ENCODE measurements at regions not wholly inside any gene's neighbourhood (a gene's known extent, or its start where the extent isn't known, plus 50 kb on each side); places are given as distances from the start of the nearest gene placed in this dataset.

GRCh38 chr20:23279836-23280235, 70.8 kb upstream of the NXT1 start:
- Histone ChIP-seq H3K4me3 (ENCODE audit: low read depth, low read length) (no peak overlapping the region), H3K4me1 (ENCODE audit: control insufficient read depth, insufficient read depth, low read length) (no peaks in the 10 kb centered on the region), H3K36me3 (ENCODE audit: control insufficient read depth in 2 of 2, insufficient read depth in 1 of 2, low read length in 2 of 2) (no peaks in the 10 kb centered on the region), H3K27ac (ENCODE audit: extremely low read depth, low read depth, low read length) (no peak overlapping the region), H3K9me3 (ENCODE audit: control insufficient read depth, insufficient read depth, low read depth, low read length) (no peaks in the 10 kb centered on the region)
- ChIA-PET POLR2A (no interaction called here), CTCF (no interaction called here)
- TF ChIP-seq ZXDB (tag by site-specific recombination; IDR thresholded peaks at IDR 0.05): no peak
- no peak for TF ChIP-seq IKZF3 (tag by site-specific recombination; IDR thresholded peaks at IDR 0.05)
- no peak for TF ChIP-seq HOXA7 (CRISPR knock-in tag; IDR thresholded peaks at IDR 0.05; ENCODE audit: borderline replicate concordance)
- no peak for TF ChIP-seq ZNF654 (tag by site-specific recombination; IDR thresholded peaks at IDR 0.05; ENCODE audit: low read depth)
- no peak for TF ChIP-seq ZSCAN23 (tag by site-specific recombination; IDR thresholded peaks at IDR 0.05)
- TF ChIP-seq KLF16 (tag by site-specific recombination; IDR thresholded peaks at IDR 0.05): no peak
- no peak for TF ChIP-seq ZNF280C (tag by site-specific recombination; IDR thresholded peaks at IDR 0.05)
- TF ChIP-seq ZFP41 (tag by site-specific recombination; IDR thresholded peaks at IDR 0.05; ENCODE audit: borderline replicate concordance): no peak
- no peak for TF ChIP-seq ZSCAN30 (tag by site-specific recombination; IDR thresholded peaks at IDR 0.05)
- no peak for TF ChIP-seq ZNF792 (tag by site-specific recombination; IDR thresholded peaks at IDR 0.05)
- TF ChIP-seq ZNF37A (tag by site-specific recombination; IDR thresholded peaks at IDR 0.05): no peak
- no peak for TF ChIP-seq MZF1 (tag by site-specific recombination; IDR thresholded peaks at IDR 0.05; ENCODE audit: borderline replicate concordance)

DNA sequence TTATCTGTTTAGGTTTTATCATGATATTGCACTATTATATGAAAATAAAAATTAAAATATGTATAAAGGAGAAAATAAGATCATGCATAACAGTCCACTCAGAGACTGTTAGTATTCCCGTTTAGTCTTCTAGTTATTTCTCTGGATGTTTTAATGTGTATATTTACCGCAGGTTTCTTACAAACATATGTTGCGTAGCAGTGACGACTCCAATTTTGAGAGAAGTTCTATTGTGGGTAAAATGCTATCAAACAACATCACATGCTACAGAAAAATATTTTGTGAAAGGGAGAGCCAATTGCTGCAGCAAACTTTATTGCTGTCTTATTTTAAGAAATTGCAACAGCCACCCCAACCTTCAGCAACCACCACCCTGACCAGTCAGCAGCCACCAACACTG, 72.4 kb upstream of the NXT1 start:
- POLR2A ChIA-PET: no interaction called here
- Histone ChIP-seq H3K4me1 (ENCODE audit: control insufficient read depth, insufficient read depth, low read length) (no peaks in the 10 kb centered on the region), H3K27ac (ENCODE audit: extremely low read depth, low read depth, low read length) (no peak overlapping the region), H3K36me3 (ENCODE audit: control insufficient read depth in 2 of 2, insufficient read depth in 1 of 2, low read length in 2 of 2) (no peaks in the 10 kb centered on the region), H3K9me3 (ENCODE audit: control insufficient read depth, insufficient read depth, low read depth, low read length) (no peaks in the 10 kb centered on the region), H3K4me3 (ENCODE audit: low read depth, low read length) (no peak overlapping the region)
- CTCF ChIA-PET: interaction anchor here (1.0 kb wide), 1 partner anchor 32 kb away, joined by 3 read pairs; no protein-coding TSS in a partner anchor
- no peak for TF ChIP-seq ZNF148 (tag by site-specific recombination; IDR thresholded peaks at IDR 0.05; ENCODE audit: borderline replicate concordance)
- no peak for TF ChIP-seq HOXD13 (CRISPR knock-in tag; IDR thresholded peaks at IDR 0.05; ENCODE audit: borderline replicate concordance)
- no peak for TF ChIP-seq ZNF510 (tag by site-specific recombination; IDR thresholded peaks at IDR 0.05; ENCODE audit: insufficient replicate concordance)
- no peak for TF ChIP-seq SP2 (tag by site-specific recombination; IDR thresholded peaks at IDR 0.05)
- TF ChIP-seq PRDM1 (tag by site-specific recombination; IDR thresholded peaks at IDR 0.05): no peak
- no peak for TF ChIP-seq ZNF214 (tag by site-specific recombination; IDR thresholded peaks at IDR 0.05; ENCODE audit: borderline replicate concordance)
- TF ChIP-seq REPIN1 (tag by site-specific recombination; IDR thresholded peaks at IDR 0.05; ENCODE audit: low read depth): no peak
- no peak for TF ChIP-seq ZNF169 (tag by site-specific recombination; IDR thresholded peaks at IDR 0.05)
- no peak for TF ChIP-seq ZNF776 (tag by site-specific recombination; IDR thresholded peaks at IDR 0.05; ENCODE audit: borderline replicate concordance)
- no peak for TF ChIP-seq ZNF114 (tag by site-specific recombination; IDR thresholded peaks at IDR 0.05)
